SK-N-MC (cell line): ENCODE measurements at regions not wholly inside any gene's neighbourhood (a gene's known extent, or its start where the extent isn't known, plus 50 kb on each side); places are given as distances from the start of the nearest gene placed in this dataset.

Experiments
- DNase-seq: peaks from one replicate; pipeline ENCODE4 v3.0.0-alpha.2; 2011; ENCODE audit warnings: low read depth, low spot score
- H3K27ac ChIP-seq: fragments of 200-600 bp; sonication (generic); 2 replicates; pipeline ENCODE4 v1.5.1; 2016; ENCODE audit warnings: mixed run types
- H3K36me3 ChIP-seq: fragments of 200-600 bp; sonication (generic); 2 replicates; pipeline ENCODE4 v1.6.1; 2017; ENCODE audit warnings: antibody characterized with exemption, low read length, mixed read lengths; ENCODE audit not compliant: insufficient read depth
- H3K4me3 ChIP-seq: fragments of 200-600 bp; sonication (generic); 2 replicates; pipeline ENCODE4 v1.5.1; 2016
- H3K9ac ChIP-seq: fragments of 200-600 bp; sonication (generic); 2 replicates; pipeline ENCODE4 v1.8.0; 2017; ENCODE audit warnings: mixed run types, mixed read lengths; ENCODE audit not compliant: insufficient read length
- H3K9me3 ChIP-seq: fragments of 200-600 bp; sonication (generic); 2 replicates; pipeline ENCODE4 v1.6.1; 2017; ENCODE audit warnings: low read depth, mild to moderate bottlenecking, antibody characterized with exemption, low read length, moderate library complexity, mixed read lengths
- EZH2 ChIP-seq: fragments of 200-600 bp; sonication (generic); IDR thresholded peaks from one replicate; pipeline ENCODE4 v1.6.1; 2017; ENCODE audit warnings: antibody characterized with exemption
- FOXP2 ChIP-seq: optimal IDR thresholded peaks from 2 replicates; pipeline ENCODE3; 2011; ENCODE audit warnings: mild to moderate bottlenecking, moderate library complexity; ENCODE audit not compliant: insufficient read depth; ENCODE audit errors: extremely low read length, control extremely low read depth
- POLR2AphosphoS5 ChIP-seq: IDR thresholded peaks from 2 replicates; pipeline ENCODE4 v1.6.1; 2012; ENCODE audit warnings: mild to moderate bottlenecking, low read depth, low read length, borderline replicate concordance

- no peaks in the 10 kb centered on the region; the same call in 1 of the 2 replicates for H3K9me3 ChIP-seq
- TF ChIP-seq POLR2AphosphoS5, result no peak
- TF ChIP-seq EZH2, result no peak
- no peak for TF ChIP-seq FOXP2
Observed at GRCh38 chr2:238710032-238710735, 137.7 kb upstream of the TWIST2 start.

GRCh38 chr2:238710787-238711186 is 137.1 kb upstream of the TWIST2 start:
- no peaks in the 10 kb centered on the region; the same call in 1 of the 2 replicates for H3K9me3 ChIP-seq
- H3K4me3 ChIP-seq, result no peak overlapping the region
- TF ChIP-seq EZH2 (no peak), POLR2AphosphoS5 (no peak), FOXP2 (no peak)
- no peaks in the 10 kb centered on the region for H3K36me3 ChIP-seq
- DNase-seq, result no peak
- no peak overlapping the region for H3K9ac ChIP-seq
- H3K27ac ChIP-seq, result no peak overlapping the region

More at GRCh38 chr2:238710032-238710735, 137.7 kb upstream of the TWIST2 start:
- Histone ChIP-seq H3K27ac (no peak overlapping the region), H3K9ac (no peak overlapping the region), H3K36me3 (no peaks in the 10 kb centered on the region), H3K4me3 (no peak overlapping the region)
- DNase-seq, result no peak

GRCh38 chr2:238711346-238711745 is 136.5 kb upstream of the TWIST2 start:
- H3K9ac ChIP-seq, result no peak overlapping the region
- DNase-seq, result no peak
- no peak overlapping the region for H3K4me3 ChIP-seq
- H3K9me3 ChIP-seq, result no peaks in the 10 kb centered on the region; the same call in 1 of the 2 replicates
- H3K27ac ChIP-seq, result no peak overlapping the region
- no peak for TF ChIP-seq FOXP2
- no peak for TF ChIP-seq POLR2AphosphoS5
- TF ChIP-seq EZH2, result no peak
- no peaks in the 10 kb centered on the region for H3K36me3 ChIP-seq

GRCh38 chr2:238712011-238712410 is 135.9 kb upstream of the TWIST2 start:
- Histone ChIP-seq H3K9me3 (no peaks in the 10 kb centered on the region; the same call in 1 of the 2 replicates), H3K36me3 (no peaks in the 10 kb centered on the region), H3K9ac (no peak overlapping the region), H3K4me3 (no peak overlapping the region), H3K27ac (no peak overlapping the region)
- DNase-seq, result no peak
- no peak for TF ChIP-seq FOXP2
- TF ChIP-seq POLR2AphosphoS5, result no peak
- no peak for TF ChIP-seq EZH2

GRCh38 chr2:238713198-238713826 is 134.6 kb upstream of the TWIST2 start:
- Histone ChIP-seq H3K27ac (no peak overlapping the region), H3K4me3 (no peak overlapping the region), H3K9ac (no peak overlapping the region), H3K9me3 (no peaks in the 10 kb centered on the region; the same call in 1 of the 2 replicates), H3K36me3 (no peaks in the 10 kb centered on the region)
- TF ChIP-seq EZH2 (no peak), FOXP2 (no peak), POLR2AphosphoS5 (no peak)
- DNase-seq, result no peak

- Histone ChIP-seq H3K36me3 (no peaks in the 10 kb centered on the region), H3K9ac (no peak overlapping the region), H3K27ac (no peak overlapping the region), H3K4me3 (no peak overlapping the region), H3K9me3 (no peaks in the 10 kb centered on the region)
- TF ChIP-seq EZH2, result no peak
- no peak for TF ChIP-seq FOXP2
- TF ChIP-seq POLR2AphosphoS5, result no peak
- no peak for DNase-seq
Observed at GRCh38 chr2:238714038-238714528, 133.8 kb upstream of the TWIST2 start.

GRCh38 chr2:238716171-238716570 is 131.7 kb upstream of the TWIST2 start:
- Histone ChIP-seq H3K9ac (no peak overlapping the region), H3K36me3 (no peaks in the 10 kb centered on the region), H3K4me3 (no peak overlapping the region), H3K27ac (no peak overlapping the region), H3K9me3 (no peaks in the 10 kb centered on the region)
- TF ChIP-seq POLR2AphosphoS5 (no peak), EZH2 (no peak), FOXP2 (no peak)
- no peak for DNase-seq

GRCh38 chr2:238716585-238716984 is 131.3 kb upstream of the TWIST2 start:
- DNase-seq, result no peak
- Histone ChIP-seq H3K36me3 (no peaks in the 10 kb centered on the region), H3K9me3 (no peaks in the 10 kb centered on the region), H3K9ac (no peak overlapping the region), H3K27ac (no peak overlapping the region), H3K4me3 (no peak overlapping the region)
- TF ChIP-seq POLR2AphosphoS5 (no peak), EZH2 (no peak), FOXP2 (no peak)
